Motor neuron (in vitro differentiated cells): ENCODE measurements at regions not wholly inside any gene's neighbourhood (a gene's known extent, or its start where the extent isn't known, plus 50 kb on each side); places are given as distances from the start of the nearest gene placed in this dataset.

Source experiments
- ATAC-seq, 8 experiments: fragments of 200-7000 bp; cut with Tn5 transposase; replicated peaks in 6 of 8; 2 replicates each; pipeline ENCODE4 v1.8.0; 2021; ENCODE audit warnings: mild to moderate bottlenecking in 8 of 8, moderate library complexity in 8 of 8
- H3K27ac ChIP-seq, 2 donors: fragments of 250-450 bp; sonication (Bioruptor Pico); 2 replicates each; pipeline ENCODE4 v1.9.0; 2021; ENCODE audit warnings: antibody characterized with exemption in 2 of 2, mild to moderate bottlenecking in 2 of 2, moderate library complexity in 1 of 2
- H3K4me1 ChIP-seq, 2 donors: fragments of 250-450 bp; sonication (Bioruptor Pico); replicated peaks in 1 of 2; 2 replicates each; pipeline ENCODE4 v1.6.1; 2021; ENCODE audit warnings: antibody characterized with exemption in 2 of 2, mild to moderate bottlenecking in 2 of 2, moderate library complexity in 1 of 2
- H3K4me3 ChIP-seq, 5 donors: fragments of 250-450 bp; sonication (Bioruptor Pico); 2 replicates each; pipeline ENCODE4 v1.9.0; 2021; ENCODE audit warnings: antibody characterized with exemption in 5 of 5, mild to moderate bottlenecking in 5 of 5, moderate library complexity in 4 of 5
- WGBS, 10 experiments: fragments of 450-650 bp; shearing (Covaris generic); methylation state at CpG; one replicate each; pipeline ENCODE4 v1.0.0; 2022; 5-methylcytosine and 5-hydroxymethylcytosine counted together
- in situ Hi-C, 9 experiments: fragments of 400-800 bp; cut with MboI; loops; one replicate each; pipeline ENCODE4 v1.15.0; 2021; ENCODE audit warnings: low sequenced_read_pairs in 9 of 9, low pct_unique_long_range_greater_than_20kb in 2 of 9; ENCODE audit not compliant: unreplicated experiment in 9 of 9

- in situ Hi-C loops = no loop called here
- no peak for ATAC-seq
- H3K4me3 ChIP-seq = no peak overlapping the region
- WGBS, 10 experiments = 67 to 89% (median 80%) methylated on average over 1 to 5 of the region's 5 CpGs; no CpG with 5 or more reads in 3 of the 10 experiments
- peaks cover 0 to 5% of the 10 kb centered on the region in 2 donors for H3K4me1 ChIP-seq
- no peak overlapping the region for H3K27ac ChIP-seq
These were observed 155.6 kb upstream of the IFNG-AS1 start for GRCh38 chr12:67833602-67834001.

- Histone ChIP-seq H3K4me3 (no peak overlapping the region), H3K4me1 (no peaks in the 10 kb centered on the region), H3K27ac (no peak overlapping the region)
- in situ Hi-C loops = no loop called here
- ATAC-seq = no peak
- 18 to 100% (median 93%) methylated on average over 1 of the region's 1 CpG; no CpG with 5 or more reads in 3 of the 10 experiments for WGBS, 10 experiments
These were observed 151.4 kb upstream of the IFNG-AS1 start for GRCh38 chr12:67837876-67838275.

DNA sequence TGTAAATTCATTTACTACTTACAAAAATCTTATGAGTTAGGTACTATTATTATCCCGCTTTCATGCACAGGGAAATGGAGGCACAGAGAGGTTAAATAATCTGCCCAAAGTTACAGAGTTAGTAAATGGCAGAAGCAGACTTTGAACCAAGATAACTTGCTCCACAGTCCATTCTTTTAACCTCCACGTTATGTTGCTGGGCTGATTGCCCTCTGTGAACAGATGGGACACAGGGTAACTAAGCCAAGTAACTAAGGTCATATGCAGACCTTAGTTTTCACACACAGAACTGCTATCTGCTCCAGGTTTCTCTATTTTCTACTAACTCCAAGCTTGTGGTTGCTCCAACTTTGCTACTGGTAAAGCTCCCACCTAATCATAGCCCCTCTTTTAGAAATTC is 147.1 kb upstream of the IFNG-AS1 start:
- no peak overlapping the region for H3K27ac ChIP-seq
- ATAC-seq = no peak
- H3K4me1 ChIP-seq = no peaks in the 10 kb centered on the region
- H3K4me3 ChIP-seq = no peak overlapping the region
- in situ Hi-C loops = no loop called here
- WGBS, 10 experiments = 0 to 100% (median 79%) methylated on average over 1 to 2 of the region's 2 CpGs; no CpG with 5 or more reads in 2 of the 10 experiments

GRCh38 chr12:67843257-67843656 is 146.0 kb upstream of the IFNG-AS1 start:
- H3K4me3 ChIP-seq = no peak overlapping the region
- 7 to 100% (median 89%) methylated on average over 2 to 3 of the region's 3 CpGs; no CpG with 5 or more reads in 1 of the 10 experiments for WGBS, 10 experiments
- in situ Hi-C loops = no loop called here
- H3K27ac ChIP-seq = no peak overlapping the region
- no peaks in the 10 kb centered on the region for H3K4me1 ChIP-seq
- ATAC-seq = no peak

DNA sequence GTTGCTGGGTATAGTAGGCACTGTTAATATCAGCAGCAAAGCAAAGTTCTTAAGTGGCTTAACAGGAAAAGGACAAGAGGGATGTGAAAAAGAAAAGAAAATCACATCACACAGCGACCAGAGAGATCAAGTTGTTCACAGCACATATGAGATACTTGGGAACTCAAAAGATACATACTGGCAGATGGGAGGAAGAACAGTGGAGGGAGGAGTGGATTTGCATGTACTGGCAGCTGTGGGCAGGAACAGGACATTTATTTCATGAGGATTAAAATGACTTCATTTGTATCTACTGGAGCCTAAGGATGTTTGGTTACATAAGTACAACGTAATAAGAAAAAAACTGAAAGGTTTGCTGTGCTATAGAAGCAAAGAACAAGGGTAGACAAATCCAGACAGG is 136.5 kb upstream of the IFNG-AS1 start:
- in situ Hi-C loops = no loop called here
- ATAC-seq = peak in 3 of 8 experiments; percentile 52 to 80 (median 78)
- no peak overlapping the region for H3K27ac ChIP-seq
- no peak overlapping the region for H3K4me3 ChIP-seq
- peaks cover 3 to 5% of the 10 kb centered on the region in 2 donors for H3K4me1 ChIP-seq
- WGBS, 10 experiments = 0 to 90% (median 67%) methylated on average over 1 to 2 of the region's 2 CpGs; no CpG with 5 or more reads in 1 of the 10 experiments

DNA sequence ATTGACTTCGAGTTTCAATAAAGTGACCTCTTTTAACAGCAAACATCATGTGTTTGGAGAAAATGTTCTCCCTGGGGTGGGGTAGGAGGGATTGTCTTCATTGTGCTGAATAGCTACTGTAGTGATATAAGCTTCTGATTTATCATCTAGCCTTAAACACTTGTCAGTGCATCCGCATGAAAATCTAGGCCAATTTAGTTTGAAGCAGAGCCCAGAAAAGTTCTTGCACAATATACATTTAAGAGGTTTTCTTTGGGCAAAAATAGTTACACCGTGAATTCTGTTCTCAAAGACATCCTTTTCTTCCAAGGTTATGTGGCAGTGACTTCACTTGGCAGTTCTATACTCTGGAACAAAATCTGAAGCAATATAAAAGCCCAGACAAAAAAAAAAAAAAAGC is 136.0 kb upstream of the IFNG-AS1 start:
- Histone ChIP-seq H3K27ac (no peak overlapping the region), H3K4me3 (no peak overlapping the region), H3K4me1 (peaks cover 3 to 5% of the 10 kb centered on the region in 2 donors)
- in situ Hi-C loops = no loop called here
- ATAC-seq = no peak
- WGBS, 10 experiments = 11 to 100% (median 85%) methylated on average over 1 to 3 of the region's 3 CpGs

DNA sequence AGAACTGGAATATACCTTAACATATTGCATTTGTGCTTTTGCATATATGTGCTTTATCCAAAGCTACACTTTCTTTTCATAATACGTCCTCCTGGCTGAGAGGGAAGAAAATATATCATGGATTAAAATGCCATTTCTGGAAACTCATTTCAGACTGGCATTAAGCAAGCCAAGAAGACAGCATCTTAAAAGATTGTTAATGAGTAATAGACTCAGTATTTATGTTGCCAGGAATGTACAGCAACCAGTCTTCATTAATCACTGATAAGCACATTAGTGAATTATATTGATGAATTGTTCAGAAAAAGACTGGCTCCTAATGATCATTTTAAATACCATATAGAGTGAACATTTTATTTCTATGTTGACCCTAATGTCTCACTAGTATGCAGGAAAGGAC is 134.9 kb upstream of the IFNG-AS1 start:
- Histone ChIP-seq H3K4me3 (no peak overlapping the region), H3K27ac (no peak overlapping the region), H3K4me1 (peaks cover 3 to 5% of the 10 kb centered on the region in 2 donors)
- no peak for ATAC-seq
- WGBS, 10 experiments = 38 to 92% (median 65%) methylated on average over 1 of the region's 1 CpG; no CpG with 5 or more reads in 2 of the 10 experiments
- in situ Hi-C loops = no loop called here

DNA sequence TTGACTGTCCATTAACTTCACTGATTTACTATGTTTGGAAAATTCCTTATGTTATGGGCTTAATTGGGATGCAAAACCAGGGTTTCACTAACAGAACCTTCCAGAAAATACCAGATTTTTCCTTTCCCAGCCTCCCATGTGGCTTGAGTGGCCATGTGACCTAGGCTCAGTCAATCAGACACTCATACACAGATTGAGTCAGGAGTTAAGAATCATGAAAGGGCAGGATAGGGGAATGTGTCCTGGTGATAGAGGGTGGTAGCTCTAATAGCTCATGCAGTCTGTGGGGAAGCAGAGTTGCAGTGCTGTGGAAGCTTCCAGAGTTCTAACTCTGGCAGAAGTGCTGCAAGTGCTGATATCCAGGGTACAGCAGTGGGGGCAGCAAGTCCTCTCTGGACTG is 134.1 kb upstream of the IFNG-AS1 start:
- Histone ChIP-seq H3K4me1 (peaks cover 3 to 5% of the 10 kb centered on the region in 2 donors), H3K4me3 (no peak overlapping the region), H3K27ac (no peak overlapping the region)
- in situ Hi-C loops = no loop called here
- ATAC-seq = no peak

DNA sequence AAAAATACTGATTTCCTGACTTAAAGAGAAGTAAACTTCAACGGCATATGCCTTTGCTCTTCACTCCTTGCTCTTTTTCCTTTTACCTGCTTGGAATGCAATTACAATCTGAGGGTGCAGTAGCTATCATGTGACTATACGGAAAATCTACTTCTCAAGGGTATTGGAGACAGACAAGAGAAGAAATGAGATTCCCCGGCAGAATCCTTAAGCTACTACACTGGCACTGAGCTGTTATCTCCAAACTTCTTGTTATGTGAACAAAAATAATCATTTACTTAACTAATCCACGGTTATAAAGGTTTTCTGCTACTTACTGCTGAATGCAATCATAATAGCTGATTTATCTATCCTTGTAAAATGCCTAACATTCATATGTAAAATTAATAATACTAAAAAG is 118.0 kb upstream of the IFNG-AS1 start:
- Histone ChIP-seq H3K4me3 (no peak overlapping the region), H3K4me1 (no peaks in the 10 kb centered on the region), H3K27ac (no peak overlapping the region)
- 51 to 100% (median 89%) methylated on average over 1 to 4 of the region's 4 CpGs for WGBS, 10 experiments
- in situ Hi-C loops = no loop called here
- no peak for ATAC-seq

DNA sequence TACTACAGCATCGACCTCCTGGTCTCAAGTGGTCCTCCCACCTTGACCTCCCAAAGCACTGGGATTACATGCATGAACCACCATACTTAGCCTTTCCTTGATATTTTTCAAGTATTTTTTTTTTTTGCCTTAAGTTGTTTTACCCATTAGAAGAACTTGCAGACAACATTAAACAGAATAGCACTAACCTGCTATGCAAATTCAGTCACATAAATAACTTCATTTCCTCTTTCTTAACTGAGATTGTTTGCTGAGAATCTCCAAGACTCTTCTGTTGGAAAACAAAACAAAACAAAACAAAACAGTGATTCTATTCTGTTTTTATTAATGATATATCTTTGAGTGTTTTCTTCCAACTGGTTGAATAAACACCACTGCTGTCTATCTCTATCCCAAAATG is 115.9 kb upstream of the IFNG-AS1 start:
- no peak overlapping the region for H3K27ac ChIP-seq
- in situ Hi-C loops = no loop called here
- ATAC-seq = no peak
- H3K4me1 ChIP-seq = no peaks in the 10 kb centered on the region
- no peak overlapping the region for H3K4me3 ChIP-seq
- WGBS, 10 experiments = 22 to 100% (median 75%) methylated on average over 1 of the region's 1 CpG; no CpG with 5 or more reads in 1 of the 10 experiments

DNA sequence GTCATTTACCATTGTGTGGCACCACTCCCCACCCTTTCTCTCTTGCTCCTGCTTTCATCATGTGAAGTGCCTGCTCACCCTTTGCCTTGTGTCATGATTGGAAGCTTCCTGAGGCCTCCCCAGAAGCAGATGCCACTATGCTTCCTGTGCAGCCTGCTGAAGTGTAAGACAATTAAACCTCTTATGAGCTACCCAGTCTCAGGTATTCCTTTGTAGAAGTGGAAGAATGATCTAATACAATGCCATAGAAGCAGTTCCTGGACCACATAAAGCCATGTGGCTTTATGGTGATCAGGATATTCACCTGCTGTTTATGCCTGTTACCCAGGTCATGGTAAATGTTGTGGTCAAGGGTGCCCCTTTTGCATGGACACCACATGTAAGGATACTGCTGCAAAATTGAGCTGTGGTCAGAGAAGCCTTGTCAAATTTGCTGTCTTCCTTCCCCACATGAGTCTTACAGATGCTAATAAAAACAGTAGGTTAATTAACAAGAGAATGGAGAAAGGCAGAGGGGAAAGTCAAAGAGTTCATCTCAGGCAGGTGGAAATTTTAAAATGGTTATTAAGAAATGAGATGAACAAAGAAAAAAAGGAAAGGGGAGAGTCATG is 112.8 kb upstream of the IFNG-AS1 start:
- H3K4me3 ChIP-seq = no peak overlapping the region
- ATAC-seq = no peak
- in situ Hi-C loops = no loop called here
- no peak overlapping the region for H3K27ac ChIP-seq
- no peaks in the 10 kb centered on the region for H3K4me1 ChIP-seq

DNA sequence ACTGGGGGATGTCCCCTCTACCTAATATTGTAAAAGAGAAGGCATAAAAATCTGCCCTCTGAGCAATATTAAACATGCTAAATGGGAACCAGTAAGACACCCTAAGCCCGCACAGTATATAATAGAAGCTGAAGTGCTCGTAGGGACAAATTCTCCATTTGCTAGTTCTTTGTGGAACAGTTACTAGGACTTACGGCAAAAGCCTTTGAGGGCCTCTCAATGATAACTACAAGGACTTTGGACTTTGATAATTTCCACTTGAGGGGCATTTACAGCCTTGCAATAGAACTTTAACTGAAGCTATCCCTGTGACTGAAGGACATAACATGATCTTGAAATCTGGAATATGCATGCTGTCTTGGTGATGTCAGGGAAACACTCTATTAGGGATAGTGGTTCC is 111.5 kb upstream of the IFNG-AS1 start:
- Histone ChIP-seq H3K4me1 (no peaks in the 10 kb centered on the region), H3K4me3 (no peak overlapping the region), H3K27ac (no peak overlapping the region)
- WGBS, 10 experiments = 80 to 100% (median 92%) methylated on average over 1 to 3 of the region's 3 CpGs
- in situ Hi-C loops = no loop called here
- ATAC-seq = no peak

GRCh38 chr12:67879937-67880336 is 109.3 kb upstream of the IFNG-AS1 start:
- in situ Hi-C loops = no loop called here
- Histone ChIP-seq H3K27ac (no peak overlapping the region), H3K4me1 (no peaks in the 10 kb centered on the region), H3K4me3 (no peak overlapping the region)
- 17 to 100% (median 83%) methylated on average over 1 to 5 of the region's 5 CpGs; no CpG with 5 or more reads in 2 of the 10 experiments for WGBS, 10 experiments
- no peak for ATAC-seq

DNA sequence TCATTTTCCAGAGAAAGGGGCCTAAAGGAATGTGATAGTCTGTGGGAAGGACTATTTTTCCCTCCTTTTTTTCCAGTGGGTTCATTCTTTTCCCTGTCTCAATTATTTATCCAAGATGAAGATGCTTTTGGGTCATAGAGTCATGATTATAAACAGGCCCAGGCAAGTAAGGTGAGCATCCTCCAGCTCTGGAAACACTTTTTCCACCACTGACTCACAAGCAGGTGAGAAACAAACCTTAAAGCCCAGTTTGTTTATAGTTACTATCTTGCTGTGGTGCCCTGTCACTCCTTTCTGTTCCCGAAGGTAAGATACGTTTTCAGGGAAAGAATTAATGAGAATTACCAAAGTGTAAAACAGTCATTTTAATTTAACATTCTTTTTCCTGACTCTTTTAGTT is 107.7 kb upstream of the IFNG-AS1 start:
- H3K4me1 ChIP-seq = no peaks in the 10 kb centered on the region
- no peak overlapping the region for H3K4me3 ChIP-seq
- 53 to 100% (median 90%) methylated on average over 1 to 2 of the region's 2 CpGs for WGBS, 10 experiments
- H3K27ac ChIP-seq = no peak overlapping the region
- in situ Hi-C loops = no loop called here
- ATAC-seq = no peak
